Ovary (tissue), 3 donors: ENCODE measurements at regions not wholly inside any gene's neighbourhood (a gene's known extent, or its start where the extent isn't known, plus 50 kb on each side); places are given as distances from the start of the nearest gene placed in this dataset.
"Not testable (repeated sequence)": the region's sequence is repeated elsewhere in the genome, so short reads cannot be mapped to it uniquely, and the experiment has no call there.

Experiments used
- CTCF ChIP-seq, 3 donors: fragments of 450-650 bp in 2 of 3; fragments of 200-600 bp in 1 of 3; IDR thresholded peaks; one replicate each; pipeline versions ENCODE4 v1.5.1 to v1.8.0; 2016 to 2022; ENCODE audit warnings: antibody characterized with exemption in 3 of 3, mild to moderate bottlenecking in 1 of 3
- EP300 ChIP-seq: sonication (generic); formaldehyde crosslinking; IDR thresholded peaks from one replicate; pipeline ENCODE4 v1.6.1; 2017; ENCODE audit warnings: antibody characterized with exemption
- donor health status: DM: no; HTN: no; CAD: no.

GRCh38 chr21:10345178-10345612 lies 176.2 kb upstream of the TPTE start:
- TF ChIP-seq CTCF (IDR thresholded peaks at IDR 0.05); EP300: not testable (repeated sequence)
